ENCODE measurements at regions not wholly inside any gene's neighbourhood (a gene's known extent, or its start where the extent isn't known, plus 50 kb on each side); places are given as distances from the start of the nearest gene placed in this dataset.
"Not testable (repeated sequence)": the region's sequence is repeated elsewhere in the genome, so short reads cannot be mapped to it uniquely, and the experiment has no call there.

GRCh38 chr6:13866301-13866700 is 51.9 kb upstream of the MCUR1 start:
- Mint-ChIP-seq H3K9me3 (peaks cover 4% of the 10 kb centered on the region), H3K36me3 (ENCODE audit: low read depth) (no peaks in the 10 kb centered on the region), H3K4me1 (peaks cover 26% of the 10 kb centered on the region)

GRCh38 chr6:13865141-13865540 is 50.8 kb upstream of the MCUR1 start:
- H3K27me3 Mint-ChIP-seq (ENCODE audit: low read depth, poor library complexity): peaks cover 6% of the 10 kb centered on the region
- DNase-seq: no peak
- TF ChIP-seq, protein P1, sequence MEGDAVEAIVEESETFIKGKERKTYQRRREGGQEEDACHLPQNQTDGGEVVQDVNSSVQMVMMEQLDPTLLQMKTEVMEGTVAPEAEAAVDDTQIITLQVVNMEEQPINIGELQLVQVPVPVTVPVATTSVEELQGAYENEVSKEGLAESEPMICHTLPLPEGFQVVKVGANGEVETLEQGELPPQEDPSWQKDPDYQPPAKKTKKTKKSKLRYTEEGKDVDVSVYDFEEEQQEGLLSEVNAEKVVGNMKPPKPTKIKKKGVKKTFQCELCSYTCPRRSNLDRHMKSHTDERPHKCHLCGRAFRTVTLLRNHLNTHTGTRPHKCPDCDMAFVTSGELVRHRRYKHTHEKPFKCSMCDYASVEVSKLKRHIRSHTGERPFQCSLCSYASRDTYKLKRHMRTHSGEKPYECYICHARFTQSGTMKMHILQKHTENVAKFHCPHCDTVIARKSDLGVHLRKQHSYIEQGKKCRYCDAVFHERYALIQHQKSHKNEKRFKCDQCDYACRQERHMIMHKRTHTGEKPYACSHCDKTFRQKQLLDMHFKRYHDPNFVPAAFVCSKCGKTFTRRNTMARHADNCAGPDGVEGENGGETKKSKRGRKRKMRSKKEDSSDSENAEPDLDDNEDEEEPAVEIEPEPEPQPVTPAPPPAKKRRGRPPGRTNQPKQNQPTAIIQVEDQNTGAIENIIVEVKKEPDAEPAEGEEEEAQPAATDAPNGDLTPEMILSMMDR (IDR thresholded peaks at IDR 0.05): no peak
- no peak overlapping the region for H3K4me3 Mint-ChIP-seq
- H3K27ac Mint-ChIP-seq: no peak overlapping the region
- H3K4me1 Mint-ChIP-seq: peaks cover 17% of the 10 kb centered on the region
- peaks cover 13% of the 10 kb centered on the region for H3K9me3 Mint-ChIP-seq
- no peaks in the 10 kb centered on the region for H3K36me3 Mint-ChIP-seq (ENCODE audit: low read depth)

More at GRCh38 chr6:13866301-13866700, 51.9 kb upstream of the MCUR1 start:
- no peak for DNase-seq
- TF ChIP-seq, protein P1 (IDR thresholded peaks at IDR 0.05): no peak
- Mint-ChIP-seq H3K27ac (no peak overlapping the region), H3K4me3 (no peak overlapping the region), H3K27me3 (ENCODE audit: low read depth, poor library complexity) (peaks cover 10% of the 10 kb centered on the region)

DNA sequence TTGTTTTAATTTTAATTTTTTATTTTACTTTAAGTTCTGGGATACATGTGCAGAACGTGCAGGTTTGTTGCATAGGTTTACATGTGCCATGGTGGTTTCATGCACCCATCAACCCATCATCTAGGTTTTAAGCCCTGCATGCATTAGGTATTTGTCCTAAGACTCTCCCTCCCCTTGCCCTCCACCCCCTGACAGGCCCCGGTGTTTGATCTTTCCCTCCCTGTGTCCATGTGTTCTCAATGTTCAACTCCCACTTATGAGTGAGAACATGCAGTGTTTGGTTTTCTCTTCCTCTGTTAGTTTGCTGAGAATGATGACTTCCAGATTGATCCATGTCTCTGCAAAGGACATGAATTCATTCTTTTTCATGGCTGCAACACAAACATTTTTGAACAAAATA is 50.3 kb upstream of the MCUR1 start:
- not testable (repeated sequence) for H3K27me3 Mint-ChIP-seq (ENCODE audit: low read depth, poor library complexity); H3K36me3 Mint-ChIP-seq (ENCODE audit: low read depth); DNase-seq; H3K27ac Mint-ChIP-seq; H3K4me3 Mint-ChIP-seq
- peaks cover 13% of the 10 kb centered on the region for H3K9me3 Mint-ChIP-seq
- H3K4me1 Mint-ChIP-seq: peaks cover 17% of the 10 kb centered on the region
